Kidney (tissue), 13 donors: ENCODE measurements at regions not wholly inside any gene's neighbourhood (a gene's known extent, or its start where the extent isn't known, plus 50 kb on each side); places are given as distances from the start of the nearest gene placed in this dataset.
"Not testable (repeated sequence)": the region's sequence is repeated elsewhere in the genome, so short reads cannot be mapped to it uniquely, and the experiment has no call there.

Source experiments
- DNase-seq, 5 donors: peaks; one replicate each; pipeline ENCODE4 v3.0.0-alpha.2; 2013 to 2020
- FAIRE-seq: peaks from 2 replicates; lab custom pipeline; 2012; peaks lifted over from hg19 to GRCh38; lab: Jason Lieb, UNC
- H3K27ac ChIP-seq, 2 donors: one replicate each; pipeline ENCODE4 v1.7.0; 2013; ENCODE audit warnings: low read depth in 2 of 2, low read length in 2 of 2, inconsistent platforms in 1 of 2
- H3K27me3 ChIP-seq: one replicate; pipeline ENCODE4 v1.7.1; 2013; ENCODE audit warnings: low read length, inconsistent platforms; ENCODE audit not compliant: control insufficient read depth, insufficient read depth
- H3K36me3 ChIP-seq, 3 donors: one replicate each; pipeline versions ENCODE4 v1.7.0 to v1.7.1; 2013; ENCODE audit warnings: low read length in 3 of 3, control low read depth in 1 of 3, inconsistent platforms in 1 of 3; ENCODE audit not compliant: insufficient read depth in 3 of 3, control insufficient read depth in 2 of 3
- H3K4me1 ChIP-seq, 3 donors: one replicate each; pipeline versions ENCODE4 v1.7.0 to v1.7.1; 2013; ENCODE audit warnings: low read length in 3 of 3, inconsistent platforms in 1 of 3, low read depth in 1 of 3; ENCODE audit not compliant: control insufficient read depth in 2 of 3, insufficient read depth in 2 of 3
- H3K4me3 ChIP-seq, 3 donors: one replicate each; pipeline versions ENCODE4 v1.7.0 to v1.8.1; 2013; ENCODE audit warnings: low read length in 3 of 3, control low read depth in 1 of 3, inconsistent platforms in 1 of 3
- H3K9ac ChIP-seq, 3 donors: one replicate each; pipeline versions ENCODE4 v1.7.0 to v1.7.1; 2013; ENCODE audit warnings: low read length in 3 of 3, control low read depth in 1 of 3, inconsistent platforms in 1 of 3
- H3K9me3 ChIP-seq, 3 donors: one replicate each; pipeline versions ENCODE4 v1.7.0 to v1.7.1; 2013; ENCODE audit warnings: low read length in 3 of 3, control low read depth in 1 of 3, inconsistent platforms in 1 of 3; ENCODE audit not compliant: control insufficient read depth in 2 of 3, insufficient read depth in 1 of 3
- intact Hi-C: fragments of 100-400 bp; cut with DNase I; formaldehyde crosslinking; loops from one replicate; pipeline ENCODE4 v1.11.1; 2022
- TF ChIP-seq, protein P1 (sequence below): IDR thresholded peaks from 3 replicates; pipeline ENCODE4 v1.5.1; 2012; ENCODE audit warnings: mild to moderate bottlenecking, moderate library complexity, borderline replicate concordance; ENCODE audit not compliant: insufficient read depth; ENCODE audit errors: extremely low read depth
- donor health status: control.
- donor health status: control.
- donor health status: control.
- donor health status: control.
- donor health status: control.
- donor health status: DM: yes; HTN: yes; CAD: no.
- donor health status: Normal renal cell carcinoma (clear cell type).

DNA sequence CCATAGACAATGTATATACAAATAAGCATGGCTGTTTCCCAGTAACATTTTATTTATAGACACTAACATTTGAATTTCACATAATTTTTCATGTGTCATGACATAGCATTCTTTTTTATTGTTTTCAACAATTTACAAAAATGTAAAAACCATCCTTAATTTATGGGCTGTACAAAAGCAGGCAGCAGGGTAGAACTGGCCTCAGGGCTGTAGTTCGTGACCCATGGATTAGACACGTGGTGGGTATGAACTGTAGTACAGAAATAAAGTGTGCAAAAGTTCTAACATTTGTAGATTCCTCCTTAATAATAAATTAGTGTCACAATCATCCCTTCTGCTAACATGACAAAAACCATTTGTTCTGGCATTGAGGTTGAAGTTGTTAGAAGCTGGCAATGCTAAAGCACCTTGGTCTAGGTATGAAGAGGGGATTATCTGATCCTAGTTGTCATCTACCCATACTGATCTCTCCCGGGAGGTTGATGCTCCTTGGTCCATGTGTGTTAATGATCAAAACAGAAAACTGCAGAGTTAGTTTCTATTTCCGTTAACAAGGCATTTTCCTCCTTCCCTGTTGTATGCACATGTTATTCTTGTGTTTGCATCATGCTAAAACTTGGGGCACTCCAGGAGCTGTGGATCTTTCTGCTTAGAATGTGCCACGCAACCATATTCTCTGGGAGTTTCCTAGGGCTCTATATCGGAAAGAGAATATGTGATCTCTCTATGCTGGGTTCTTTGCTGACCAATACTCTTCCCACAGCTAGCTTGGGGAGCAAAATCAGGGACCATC is 917.6 kb downstream of the TLE1 start:
- DNase-seq (no peak), FAIRE-seq (no peak)
- Histone ChIP-seq H3K4me3 (no peak overlapping the region), H3K9me3 (no peaks in the 10 kb centered on the region), H3K27ac (no peak overlapping the region), H3K9ac (no peak overlapping the region), H3K4me1 (no peaks in the 10 kb centered on the region), H3K36me3 (no peaks in the 10 kb centered on the region), H3K27me3 (no peaks in the 10 kb centered on the region)
- TF ChIP-seq, protein P1, sequence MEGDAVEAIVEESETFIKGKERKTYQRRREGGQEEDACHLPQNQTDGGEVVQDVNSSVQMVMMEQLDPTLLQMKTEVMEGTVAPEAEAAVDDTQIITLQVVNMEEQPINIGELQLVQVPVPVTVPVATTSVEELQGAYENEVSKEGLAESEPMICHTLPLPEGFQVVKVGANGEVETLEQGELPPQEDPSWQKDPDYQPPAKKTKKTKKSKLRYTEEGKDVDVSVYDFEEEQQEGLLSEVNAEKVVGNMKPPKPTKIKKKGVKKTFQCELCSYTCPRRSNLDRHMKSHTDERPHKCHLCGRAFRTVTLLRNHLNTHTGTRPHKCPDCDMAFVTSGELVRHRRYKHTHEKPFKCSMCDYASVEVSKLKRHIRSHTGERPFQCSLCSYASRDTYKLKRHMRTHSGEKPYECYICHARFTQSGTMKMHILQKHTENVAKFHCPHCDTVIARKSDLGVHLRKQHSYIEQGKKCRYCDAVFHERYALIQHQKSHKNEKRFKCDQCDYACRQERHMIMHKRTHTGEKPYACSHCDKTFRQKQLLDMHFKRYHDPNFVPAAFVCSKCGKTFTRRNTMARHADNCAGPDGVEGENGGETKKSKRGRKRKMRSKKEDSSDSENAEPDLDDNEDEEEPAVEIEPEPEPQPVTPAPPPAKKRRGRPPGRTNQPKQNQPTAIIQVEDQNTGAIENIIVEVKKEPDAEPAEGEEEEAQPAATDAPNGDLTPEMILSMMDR = no peak
- intact Hi-C loops = no loop called here

DNA sequence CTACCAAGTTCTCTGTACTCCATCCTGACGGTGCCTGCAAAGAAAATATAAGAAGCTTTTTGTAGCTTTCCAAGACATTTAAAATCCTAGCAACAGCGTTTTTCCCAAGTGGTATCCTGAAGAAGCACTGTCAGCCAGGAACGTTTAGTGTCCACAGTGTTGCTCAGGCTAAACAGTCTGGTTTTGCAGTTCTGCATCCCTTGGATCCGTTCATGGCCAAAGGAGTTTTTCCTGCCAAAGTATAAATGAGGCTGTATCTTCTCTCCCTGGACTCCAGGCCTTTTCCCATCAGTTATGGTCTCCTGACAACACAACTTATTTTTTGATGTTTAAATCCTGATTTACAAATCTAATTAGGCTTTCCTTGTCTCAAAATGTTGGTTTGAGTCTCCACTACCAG is 925.8 kb downstream of the TLE1 start:
- Histone ChIP-seq H3K9ac (no peak overlapping the region), H3K4me3 (no peak overlapping the region), H3K9me3 (no peaks in the 10 kb centered on the region), H3K27ac (no peak overlapping the region), H3K27me3 (no peaks in the 10 kb centered on the region), H3K36me3 (no peaks in the 10 kb centered on the region), H3K4me1 (no peaks in the 10 kb centered on the region)
- TF ChIP-seq, protein P1 = no peak
- FAIRE-seq = no peak
- intact Hi-C loops = no loop called here
- no peak for DNase-seq

DNA sequence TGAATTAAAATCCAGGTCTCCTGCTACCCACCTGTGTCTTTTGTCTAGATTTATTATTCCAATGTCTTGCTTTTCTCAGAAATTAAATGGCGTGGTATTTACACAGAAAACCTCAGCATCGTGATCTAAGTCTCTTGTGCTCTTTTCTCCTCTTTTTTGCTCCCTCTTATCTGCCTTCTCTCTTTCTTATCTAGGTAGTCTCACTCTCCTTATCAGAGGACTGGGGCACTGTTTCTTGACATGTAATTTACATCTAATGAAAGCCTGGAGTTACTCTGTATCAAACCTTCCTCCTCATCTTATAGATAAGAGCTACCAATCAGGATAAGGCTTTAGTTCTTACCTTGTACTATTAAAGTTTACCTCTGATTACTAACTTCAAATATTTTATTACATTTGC is 933.8 kb downstream of the TLE1 start:
- Histone ChIP-seq H3K4me3 (no peak overlapping the region), H3K27me3 (no peaks in the 10 kb centered on the region), H3K9me3 (no peaks in the 10 kb centered on the region), H3K27ac (no peak overlapping the region), H3K9ac (no peak overlapping the region), H3K36me3 (no peaks in the 10 kb centered on the region), H3K4me1 (no peaks in the 10 kb centered on the region)
- DNase-seq (no peak), FAIRE-seq (no peak)
- TF ChIP-seq, protein P1 = no peak
- intact Hi-C loops = no loop called here

DNA sequence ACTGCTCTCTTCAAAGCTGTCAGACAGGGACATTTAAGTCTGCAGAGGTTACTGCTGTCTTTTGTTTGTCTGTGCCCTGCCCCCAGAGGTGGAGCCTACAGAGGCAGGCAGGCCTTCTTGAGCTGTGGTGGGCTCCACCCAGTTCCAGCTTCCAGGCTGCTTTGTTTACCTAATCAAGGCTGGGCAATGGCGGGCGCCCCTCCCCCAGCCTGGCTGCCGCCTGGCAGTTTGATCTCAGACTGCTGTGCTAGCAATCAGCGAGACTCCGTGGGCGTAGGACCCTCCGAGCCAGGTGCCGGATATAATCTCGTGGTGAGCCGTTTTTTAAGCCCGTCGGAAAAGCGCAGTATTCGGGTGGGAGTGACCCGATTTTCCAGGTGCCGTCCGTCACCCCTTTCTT is 942.3 kb downstream of the TLE1 start:
- H3K27ac ChIP-seq, FAIRE-seq, H3K4me3 ChIP-seq, intact Hi-C loops, DNase-seq, H3K4me1 ChIP-seq, H3K9ac ChIP-seq, H3K27me3 ChIP-seq, H3K36me3 ChIP-seq, H3K9me3 ChIP-seq: not testable (repeated sequence)
